Fibroblast of the aortic adventitia (primary cell): ENCODE measurements at regions not wholly inside any gene's neighbourhood (a gene's known extent, or its start where the extent isn't known, plus 50 kb on each side); places are given as distances from the start of the nearest gene placed in this dataset.
A peak's percentile ranks its signal among the peaks of the same experiment; 100 is the strongest.

Experiments
- DNase-seq: peaks from one replicate; pipeline ENCODE4 v3.0.0-alpha.2; 2010; ENCODE audit warnings: low read depth
- H3K4me3 ChIP-seq: 2 replicates; pipeline ENCODE4 v1.5.1; 2011; ENCODE audit warnings: low read depth, mild to moderate bottlenecking, control low read depth, low read length, moderate library complexity
- CTCF ChIP-seq: IDR thresholded peaks from 2 replicates; pipeline ENCODE4 v1.5.1; 2011; ENCODE audit warnings: mild to moderate bottlenecking, low read length, control low read depth, inconsistent platforms; ENCODE audit not compliant: insufficient read depth

- H3K4me3 ChIP-seq: no peak overlapping the region
- no peak for TF ChIP-seq CTCF
- DNase-seq: no peak
Observed at GRCh38 chr1:14440166-14440565, 158.3 kb upstream of the KAZN start.

- DNase-seq: no peak
- no peak for TF ChIP-seq CTCF
- no peak overlapping the region for H3K4me3 ChIP-seq
Observed at GRCh38 chr1:14440731-14441130, 157.8 kb upstream of the KAZN start.

- no peak overlapping the region for H3K4me3 ChIP-seq
- no peak for TF ChIP-seq CTCF
- DNase-seq: peak; percentile 68
Observed at GRCh38 chr1:14441302-14441741, 157.2 kb upstream of the KAZN start.

- no peak for DNase-seq
- no peak overlapping the region for H3K4me3 ChIP-seq
- TF ChIP-seq CTCF: no peak
Observed at GRCh38 chr1:14442669-14443068, 155.8 kb upstream of the KAZN start.

- no peak for TF ChIP-seq CTCF
- no peak for DNase-seq
- no peak overlapping the region for H3K4me3 ChIP-seq
Observed at GRCh38 chr1:14443164-14443787, 155.2 kb upstream of the KAZN start.

- no peak overlapping the region for H3K4me3 ChIP-seq
- no peak for DNase-seq
- no peak for TF ChIP-seq CTCF
Observed at GRCh38 chr1:14451217-14451616, 147.3 kb upstream of the KAZN start.

GRCh38 chr1:14452551-14452950 is 145.9 kb upstream of the KAZN start:
- no peak for TF ChIP-seq CTCF
- DNase-seq: no peak
- no peak overlapping the region for H3K4me3 ChIP-seq
